ENCODE measurements at regions not wholly inside any gene's neighbourhood (a gene's known extent, or its start where the extent isn't known, plus 50 kb on each side); places are given as distances from the start of the nearest gene placed in this dataset.

DNA sequence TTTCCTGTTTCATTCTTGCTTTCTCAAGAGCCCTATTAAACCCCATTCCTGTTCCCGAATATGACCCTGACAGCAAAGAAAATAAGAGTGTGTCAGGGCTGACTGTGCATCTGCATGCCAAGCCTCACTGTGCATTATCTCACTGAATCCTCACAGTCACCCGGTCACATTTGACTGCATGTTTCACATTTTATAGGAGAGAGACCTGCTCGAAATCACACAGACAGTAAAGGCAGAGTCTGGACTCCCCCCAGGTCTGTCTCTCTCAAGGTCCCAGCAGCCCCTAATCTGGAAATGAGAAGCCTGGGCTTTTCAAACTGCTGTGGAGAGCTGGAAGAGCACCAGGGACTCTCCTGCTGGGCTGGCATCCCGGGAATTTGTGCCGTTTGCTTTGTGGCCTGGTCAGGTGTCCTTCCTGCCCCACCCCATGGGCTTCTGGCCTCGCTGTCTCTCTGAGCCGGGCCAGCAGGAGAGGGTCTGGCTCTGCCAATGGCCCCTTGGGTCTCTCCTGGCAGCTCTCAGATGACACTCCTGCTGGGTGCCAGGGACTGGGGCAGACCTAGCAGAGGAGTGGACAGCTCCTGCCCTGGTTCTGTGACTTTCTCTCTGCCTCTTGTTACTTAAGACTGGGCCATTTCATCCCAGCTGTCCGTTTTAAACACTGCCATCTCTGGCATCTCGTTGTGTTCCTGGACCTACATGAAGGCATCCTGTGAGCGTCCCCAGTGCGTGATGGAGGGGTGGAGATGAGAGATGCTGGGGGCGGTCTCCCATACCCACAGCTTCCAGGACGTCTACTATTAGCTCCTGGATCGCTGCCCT, 173.6 kb downstream of the ARHGAP12 start:
- ATAC-seq (no peak), DNase-seq (no peak)
- intact Hi-C loops (cut with micrococcal nuclease), result no loop called here

DNA sequence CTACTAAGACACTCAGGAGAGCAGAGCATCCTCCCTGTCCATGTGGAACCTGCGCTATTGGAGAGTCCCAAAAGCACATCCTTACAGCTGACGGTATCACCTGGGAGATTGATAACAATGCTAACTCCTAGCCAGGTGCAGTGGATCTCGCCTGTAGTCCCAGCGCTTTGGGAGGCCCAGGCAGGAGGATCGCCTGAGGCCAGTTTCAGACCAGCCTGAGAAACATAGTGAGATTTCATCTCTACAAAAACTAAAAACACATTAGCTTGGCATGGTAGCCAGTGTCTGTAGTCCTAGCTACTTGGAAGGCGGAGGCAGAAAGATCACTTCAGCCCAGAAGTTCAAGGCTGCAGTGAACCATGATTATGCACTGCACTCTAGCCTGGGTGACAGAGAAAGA, 174.9 kb downstream of the ARHGAP12 start:
- intact Hi-C loops (cut with micrococcal nuclease), result no loop called here
- DNase-seq, result no peak

GRCh38 chr10:31752170-31752569, 176.5 kb downstream of the ARHGAP12 start:
- ATAC-seq (no peak), DNase-seq (no peak)
- intact Hi-C loops (cut with micrococcal nuclease), result no loop called here

More for the DNA sequence above, 174.9 kb downstream of the ARHGAP12 start:
- ATAC-seq, result no peak

GRCh38 chr10:31751738-31752080, 176.9 kb downstream of the ARHGAP12 start:
- no peak for ATAC-seq
- intact Hi-C loops (cut with micrococcal nuclease), result no loop called here
- no peak for DNase-seq

DNA sequence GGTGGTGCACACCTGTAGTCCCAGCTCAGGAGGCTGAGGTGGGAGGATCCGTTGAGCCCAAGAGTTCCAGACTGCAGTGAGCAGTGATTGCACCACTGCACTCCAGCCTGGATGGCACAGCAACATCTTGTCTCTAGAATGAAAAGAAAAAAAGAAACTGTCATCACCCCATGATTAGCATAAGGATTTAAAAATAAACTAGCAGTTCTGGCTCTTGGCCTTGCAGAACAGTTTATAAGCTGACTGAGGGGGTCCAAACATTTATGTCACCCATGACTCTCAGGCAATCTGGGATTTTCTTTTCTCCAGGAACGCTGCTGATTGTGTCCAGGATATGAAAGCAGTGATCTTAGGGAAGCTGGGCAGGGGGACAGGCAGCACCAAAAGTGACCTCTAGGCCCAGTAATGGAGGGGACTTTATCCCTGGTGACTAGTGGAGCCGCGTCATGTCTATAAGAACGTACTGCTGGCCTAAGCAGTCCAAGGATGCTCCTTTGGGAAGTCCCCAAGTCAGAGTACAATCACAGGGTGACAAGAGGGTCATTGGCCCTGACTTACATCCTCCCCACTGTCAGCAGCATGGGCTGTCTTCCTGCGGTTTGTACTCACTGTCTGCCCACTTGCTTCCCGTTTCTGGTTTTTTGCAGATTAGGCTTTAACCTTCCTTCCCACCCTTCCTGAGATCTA, 177.4 kb downstream of the ARHGAP12 start:
- DNase-seq (no peak), ATAC-seq (peak; percentile 64)
- intact Hi-C loops (cut with micrococcal nuclease), result no loop called here

DNA sequence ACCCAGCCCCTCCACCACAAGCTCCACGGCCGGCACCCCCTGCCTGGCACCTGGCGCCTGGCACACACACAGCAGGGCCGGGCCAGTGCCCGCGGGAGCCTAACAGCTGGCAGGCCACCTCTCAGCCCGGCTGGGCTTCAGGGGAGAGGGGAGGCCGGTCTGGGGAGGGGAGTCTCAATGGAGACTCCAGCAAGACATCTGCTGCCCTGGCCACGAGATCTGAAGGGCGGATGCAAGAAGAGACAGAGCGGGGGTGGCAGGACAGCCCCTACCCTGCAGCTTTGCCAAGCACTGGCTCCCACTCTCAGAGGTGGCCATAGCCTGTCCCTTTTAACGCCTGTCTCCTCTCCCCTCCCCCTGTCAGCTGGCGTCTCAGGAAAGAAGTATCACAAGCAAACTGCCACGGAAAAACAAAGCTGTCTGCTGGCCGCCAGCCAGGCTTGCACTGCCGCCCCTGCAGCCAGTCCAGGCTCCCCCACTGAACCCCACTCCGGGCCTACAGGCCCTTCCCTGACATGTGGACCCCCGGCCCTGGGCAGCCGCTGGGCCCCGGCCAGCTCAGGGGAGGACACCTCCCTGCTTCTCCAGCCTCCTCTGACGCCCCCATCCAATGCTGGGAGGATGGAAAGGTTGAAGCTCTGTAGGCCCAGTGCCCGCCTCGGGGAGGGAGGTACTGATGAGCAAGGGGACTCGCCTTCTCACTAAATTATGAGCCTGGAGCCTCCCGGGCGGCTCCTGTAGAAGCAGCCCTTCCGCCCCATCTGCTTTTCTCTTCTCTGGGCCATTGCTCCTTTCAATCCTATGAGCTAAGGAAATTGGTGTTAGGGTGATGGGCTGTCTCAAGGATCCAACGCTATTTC, 178.4 kb downstream of the ARHGAP12 start:
- ATAC-seq (peak; percentile 49), DNase-seq (peak; percentile 67)
- intact Hi-C loops (cut with micrococcal nuclease), result no loop called here

- no peak for DNase-seq
- intact Hi-C loops (cut with micrococcal nuclease), result no loop called here
- no peak for ATAC-seq
Observed at GRCh38 chr10:31749301-31749700, 179.3 kb downstream of the ARHGAP12 start.

- DNase-seq (no peak), ATAC-seq (peak; percentile 32)
Observed at GRCh38 chr10:31745612-31746376, 182.8 kb downstream of the ARHGAP12 start.

GRCh38 chr10:31744025-31744424, 184.6 kb downstream of the ARHGAP12 start:
- no peak for DNase-seq
- no peak for ATAC-seq
- intact Hi-C loops (cut with micrococcal nuclease), result no loop called here

More at GRCh38 chr10:31745612-31746376, 182.8 kb downstream of the ARHGAP12 start:
- intact Hi-C loops (cut with micrococcal nuclease), result no loop called here

DNA sequence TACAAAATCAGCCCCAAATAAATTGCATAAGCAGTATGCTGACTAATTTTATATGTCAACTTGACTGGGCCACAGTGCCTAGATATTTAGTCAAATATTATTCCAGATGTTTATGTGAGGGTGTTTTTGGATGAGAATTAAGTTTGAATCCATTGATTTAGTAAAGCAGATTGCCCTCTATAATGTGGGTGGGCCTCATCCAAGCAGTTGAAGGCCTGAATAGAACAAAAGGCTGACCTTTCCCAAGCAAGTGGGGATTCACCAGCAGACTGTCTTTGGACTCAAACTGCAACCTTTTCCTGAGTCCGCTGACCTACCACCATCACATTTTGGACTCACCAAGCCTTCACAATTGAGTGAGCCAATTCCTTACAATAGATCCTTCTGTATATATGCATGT, 186.4 kb downstream of the ARHGAP12 start:
- intact Hi-C loops (cut with micrococcal nuclease), result no loop called here
- DNase-seq, result no peak
- ATAC-seq, result no peak

GRCh38 chr10:31741473-31741872, 187.2 kb downstream of the ARHGAP12 start:
- ATAC-seq (no peak), DNase-seq (no peak)
- intact Hi-C loops (cut with micrococcal nuclease), result no loop called here

DNA sequence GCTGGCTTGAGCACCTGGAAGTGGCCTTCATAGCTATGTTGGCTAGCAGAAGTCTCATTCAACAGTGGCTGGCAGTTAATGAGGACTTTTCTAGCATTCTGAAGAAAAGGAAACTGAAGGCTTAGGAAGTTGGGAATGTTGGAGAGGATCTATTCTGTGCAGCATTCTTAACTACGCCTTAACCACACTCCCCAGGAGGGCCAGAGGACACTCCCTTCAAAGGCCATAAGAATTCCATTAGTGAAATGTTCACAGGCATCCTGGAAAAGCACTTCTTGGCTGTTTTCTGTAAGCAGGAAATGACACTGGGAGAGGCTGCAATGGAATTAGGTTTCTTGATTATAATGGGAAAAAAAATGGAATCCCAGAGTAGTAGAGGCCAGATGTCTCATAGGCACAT, 188.9 kb downstream of the ARHGAP12 start:
- intact Hi-C loops (cut with micrococcal nuclease), result no loop called here
- peak; percentile 95 for ATAC-seq

GRCh38 chr10:31739146-31739545, 189.5 kb downstream of the ARHGAP12 start:
- intact Hi-C loops (cut with micrococcal nuclease), result no loop called here
- no peak for DNase-seq
- no peak for ATAC-seq

More for the DNA sequence above, 188.9 kb downstream of the ARHGAP12 start:
- DNase-seq, result no peak

DNA sequence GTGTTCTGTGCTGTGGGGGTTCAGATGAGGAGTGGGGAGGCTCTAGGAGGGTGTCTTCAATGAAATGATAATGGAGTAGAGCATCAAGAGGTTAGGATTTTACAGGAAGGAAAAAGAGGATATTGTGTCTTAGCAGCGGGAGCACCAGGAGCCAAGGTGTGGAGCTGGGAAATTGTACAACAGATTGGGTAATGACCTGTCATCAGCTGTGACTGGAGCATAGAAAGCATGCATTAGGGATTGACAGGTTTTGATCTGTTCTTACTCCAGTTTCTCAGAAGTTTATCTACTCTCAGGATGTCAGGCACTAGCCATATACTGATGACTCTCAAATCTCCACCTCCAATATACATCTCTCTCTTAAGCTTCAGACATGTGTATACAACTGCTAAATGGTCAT, 196.9 kb downstream of the ARHGAP12 start:
- intact Hi-C loops (cut with micrococcal nuclease), result no loop called here
- ATAC-seq, result no peak
- no peak for DNase-seq

- ATAC-seq, result no peak
- intact Hi-C loops (cut with micrococcal nuclease), result no loop called here
- no peak for DNase-seq
Observed at GRCh38 chr10:31730776-31731175, 197.9 kb downstream of the ARHGAP12 start.

GRCh38 chr10:31728698-31729224, 199.9 kb downstream of the ARHGAP12 start:
- intact Hi-C loops (cut with micrococcal nuclease), result no loop called here
- no peak for DNase-seq
- ATAC-seq, result no peak

DNA sequence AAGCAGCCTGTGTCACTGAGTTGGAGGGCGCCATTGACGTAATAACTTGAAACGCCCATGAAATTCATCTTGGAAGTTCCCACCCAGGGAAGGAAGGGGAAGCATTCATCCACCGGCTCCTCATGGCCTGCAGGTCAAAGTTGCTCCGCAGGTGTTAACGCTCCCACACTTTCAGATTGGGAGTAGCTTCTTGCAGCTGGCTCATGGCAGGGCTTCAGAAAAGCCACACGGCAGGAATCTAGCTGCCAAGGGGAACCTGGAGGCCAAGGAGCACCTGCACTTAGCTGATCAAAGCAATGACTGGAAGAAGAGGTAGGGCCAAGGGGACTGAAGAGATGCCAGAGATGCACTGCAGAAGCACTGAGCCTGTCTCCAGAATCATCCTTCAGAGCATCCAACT, 203.2 kb downstream of the ARHGAP12 start:
- ATAC-seq (no peak), DNase-seq (no peak)
- intact Hi-C loops (cut with micrococcal nuclease), result no loop called here

GRCh38 chr10:31724296-31724695, 204.3 kb downstream of the ARHGAP12 start:
- intact Hi-C loops (cut with micrococcal nuclease), result no loop called here
- DNase-seq (no peak), ATAC-seq (no peak)

Measured in left ventricle myocardium superior (tissue), 1 donor.